ENCODE measurements at regions not wholly inside any gene's neighbourhood (a gene's known extent, or its start where the extent isn't known, plus 50 kb on each side); places are given as distances from the start of the nearest gene placed in this dataset.

DNA sequence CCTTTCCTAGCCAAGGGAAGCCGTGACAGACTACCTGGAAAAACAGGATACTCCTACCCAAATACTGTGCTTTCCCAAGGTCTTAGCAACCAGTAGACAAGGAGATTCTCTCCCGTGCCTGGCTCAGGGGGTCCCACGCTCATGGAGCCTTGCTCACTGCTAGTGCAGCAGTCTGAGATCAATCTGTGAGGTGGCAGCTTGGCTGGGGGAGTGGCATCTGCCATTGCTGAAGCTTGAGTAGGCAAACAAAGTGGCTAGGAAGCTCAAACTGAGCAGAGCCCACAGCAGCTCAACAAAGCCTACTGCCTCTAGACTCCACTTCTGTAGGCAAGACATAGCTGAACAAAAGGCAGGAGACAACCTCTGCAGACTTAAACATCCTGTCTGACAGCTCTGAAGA is 177.1 kb downstream of the PARM1 start:
- no peak for DNase-seq (ENCODE audit: low read depth)

DNA sequence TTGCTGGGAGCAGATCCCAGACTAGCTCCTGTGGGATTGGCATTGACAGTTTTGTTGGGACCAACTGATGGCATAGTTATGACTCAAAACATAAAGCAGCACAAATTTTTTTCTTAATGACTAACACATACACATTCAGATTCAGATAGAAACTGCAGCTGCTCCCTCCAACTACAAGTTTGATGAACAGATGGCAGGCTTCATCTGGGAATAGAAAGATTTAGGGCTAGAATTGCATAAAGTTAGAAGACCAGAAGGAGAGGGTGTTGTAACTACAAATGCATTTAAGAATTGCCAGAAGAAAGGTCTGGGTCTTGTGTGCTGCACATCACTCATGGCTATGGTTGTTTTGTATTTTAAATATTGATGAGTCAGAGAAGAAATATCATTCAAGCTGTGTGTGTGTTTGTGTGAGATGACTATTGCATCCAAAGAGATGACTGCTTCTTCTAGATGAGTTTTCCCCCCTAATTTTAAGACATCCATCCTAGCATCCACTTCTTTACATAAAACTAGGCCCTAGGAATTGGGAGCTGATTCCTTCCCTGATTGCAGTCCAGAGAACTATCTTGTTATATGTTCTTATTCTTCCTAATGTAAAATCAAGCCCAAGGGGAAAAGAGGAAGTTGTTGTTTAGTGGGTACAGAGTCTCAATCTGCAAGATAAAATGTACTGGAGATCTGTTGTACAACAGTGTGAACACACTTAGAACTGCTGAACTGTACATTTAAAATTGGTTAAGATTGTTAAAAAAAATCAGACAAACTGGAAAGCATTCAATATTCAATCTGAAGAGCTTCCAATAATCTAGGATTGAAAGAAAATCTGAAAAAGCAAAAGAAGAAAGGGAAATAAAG is 175.1 kb downstream of the PARM1 start:
- DNase-seq (ENCODE audit: low read depth): no peak

DNA sequence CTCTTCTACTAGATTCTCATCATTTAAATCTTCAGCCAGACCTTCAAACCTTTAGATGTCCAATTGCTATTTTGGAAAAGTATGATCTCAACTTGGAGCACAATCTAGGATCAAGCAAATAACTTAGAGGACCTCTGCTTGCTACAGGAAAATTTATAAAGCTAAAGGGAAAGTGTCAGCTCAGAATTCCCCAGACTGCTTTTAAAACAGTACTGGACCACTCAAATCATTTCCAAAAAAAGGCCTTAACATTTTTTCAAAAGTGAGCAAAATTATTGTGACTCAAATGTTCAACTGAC is 169.8 kb downstream of the PARM1 start:
- DNase-seq (ENCODE audit: low read depth): no peak

DNA sequence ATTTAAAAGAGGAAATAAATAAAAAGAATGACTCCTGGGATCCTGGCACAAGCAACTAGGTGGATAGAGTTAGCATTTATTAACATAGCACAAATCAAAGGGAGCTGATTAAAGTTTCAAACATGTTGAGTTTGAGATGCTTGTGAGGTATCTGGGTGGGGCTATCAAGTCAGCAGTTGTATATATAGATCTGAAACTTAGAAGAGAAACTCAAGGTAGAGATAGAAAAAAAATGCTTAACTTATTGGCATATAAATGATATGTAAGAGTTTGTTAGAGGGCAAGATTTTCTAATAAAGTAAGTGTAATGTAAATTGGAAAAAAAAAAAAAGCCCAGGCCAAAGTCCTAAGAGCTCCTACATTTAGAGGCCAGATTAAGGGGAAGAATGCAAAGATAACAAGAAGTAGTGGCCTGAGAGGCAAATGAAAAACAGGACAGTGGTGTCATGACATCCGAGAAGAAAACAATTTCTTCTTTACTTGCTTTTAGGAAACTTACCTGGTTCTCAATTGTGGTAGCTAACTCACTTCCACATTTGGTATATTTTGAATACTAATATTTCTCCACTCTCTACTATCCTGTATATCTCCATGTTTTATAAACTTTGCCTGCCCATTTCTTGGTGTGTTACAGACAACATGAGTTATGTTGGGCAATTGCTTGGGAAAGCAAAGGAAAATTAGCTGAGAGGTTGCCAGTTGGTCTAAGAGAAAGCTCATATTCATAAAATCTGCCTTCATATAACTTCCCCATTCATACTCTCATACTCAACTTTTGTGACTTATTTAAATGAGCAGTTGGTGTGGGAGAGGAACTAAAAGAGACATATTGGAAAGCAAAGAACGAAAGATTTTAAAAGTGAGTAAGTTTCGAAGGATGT is 169.2 kb downstream of the PARM1 start:
- no peak for DNase-seq (ENCODE audit: low read depth)
